GM23338 (cell line): ENCODE measurements at regions not wholly inside any gene's neighbourhood (a gene's known extent, or its start where the extent isn't known, plus 50 kb on each side); places are given as distances from the start of the nearest gene placed in this dataset.

ENCODE experiments used
- ATAC-seq: fragments of 200-7000 bp; cut with Tn5 transposase; 3 replicates; pipeline ENCODE4 v1.9.1; 2020
- DNase-seq: peaks from one replicate; pipeline ENCODE4 v3.0.0-alpha.2; 2015; ENCODE audit warnings: low spot score
- H2AFZ ChIP-seq: fragments of 200-600 bp; sonication (generic); 2 replicates; pipeline ENCODE4 v1.8.0; 2016; ENCODE audit warnings: antibody characterized with exemption, mild to moderate bottlenecking, moderate library complexity
- H3F3A ChIP-seq: fragments of 200-600 bp; sonication (generic); replicated peaks from 2 replicates; pipeline ENCODE4 v1.8.0; 2017; ENCODE audit warnings: antibody characterized with exemption, mixed run types, low read depth
- H3K27ac ChIP-seq: fragments of 200-600 bp; sonication (generic); 2 replicates; pipeline ENCODE4 v1.6.1; 2016; ENCODE audit warnings: low read depth
- H3K27me3 ChIP-seq: fragments of 200-600 bp; sonication (generic); 2 replicates; pipeline ENCODE4 v1.8.0; 2016; ENCODE audit warnings: mild to moderate bottlenecking, mixed run types, moderate library complexity; ENCODE audit not compliant: insufficient read depth
- H3K36me3 ChIP-seq: fragments of 200-600 bp; sonication (generic); 2 replicates; pipeline ENCODE4 v1.8.0; 2016; ENCODE audit warnings: mild to moderate bottlenecking; ENCODE audit not compliant: insufficient read depth
- H3K4me1 ChIP-seq: fragments of 200-600 bp; sonication (generic); 2 replicates; pipeline ENCODE4 v1.8.0; 2016; ENCODE audit warnings: mild to moderate bottlenecking, moderate library complexity; ENCODE audit not compliant: insufficient read depth
- H3K4me2 ChIP-seq: fragments of 200-600 bp; sonication (generic); 2 replicates; pipeline ENCODE4 v1.7.1; 2017; ENCODE audit warnings: mixed run types
- H3K4me3 ChIP-seq: fragments of 200-600 bp; sonication (generic); 2 replicates; pipeline ENCODE4 v1.6.1; 2016; ENCODE audit warnings: mixed run types
- H3K79me2 ChIP-seq: fragments of 200-600 bp; sonication (generic); replicated peaks from 2 replicates; pipeline ENCODE4 v1.8.0; 2017; ENCODE audit warnings: mild to moderate bottlenecking; ENCODE audit not compliant: insufficient read depth
- H3K9me2 ChIP-seq: fragments of 200-600 bp; sonication (generic); 2 replicates; pipeline ENCODE4 v1.8.0; 2017; ENCODE audit not compliant: insufficient read depth
- H4K20me1 ChIP-seq: fragments of 200-600 bp; sonication (generic); replicated peaks from 2 replicates; pipeline ENCODE4 v1.8.0; 2017; ENCODE audit warnings: mild to moderate bottlenecking; ENCODE audit not compliant: insufficient read depth
- H3K27ac Mint-ChIP-seq: 2 replicates; pipeline ENCODE4 v1.8.0; 2020; ENCODE audit warnings: inconsistent platforms, mild to moderate bottlenecking, moderate library complexity, mixed read lengths
- H3K27me3 Mint-ChIP-seq: 3 replicates; pipeline ENCODE4 v1.8.0; 2022; ENCODE audit warnings: low read depth, mild to moderate bottlenecking, moderate library complexity, mixed read lengths, inconsistent platforms; ENCODE audit not compliant: insufficient read depth, poor library complexity
- H3K36me3 Mint-ChIP-seq: 3 replicates; pipeline ENCODE4 v1.8.0; 2021; ENCODE audit warnings: low read depth, mild to moderate bottlenecking, inconsistent platforms, moderate library complexity, mixed read lengths
- H3K4me1 Mint-ChIP-seq: 3 replicates; pipeline ENCODE4 v1.8.0; 2020; ENCODE audit warnings: mild to moderate bottlenecking, inconsistent platforms, mixed read lengths
- H3K4me3 Mint-ChIP-seq: 3 replicates; pipeline ENCODE4 v1.8.0; 2021; ENCODE audit warnings: moderate library complexity, mild to moderate bottlenecking, inconsistent platforms, mixed read lengths
- H3K9me3 Mint-ChIP-seq: 3 replicates; pipeline ENCODE4 v1.8.0; 2020; ENCODE audit warnings: moderate library complexity, mild to moderate bottlenecking, inconsistent platforms, mixed read lengths
- CTCF ChIP-seq, 2 experiments: fragments of 200-600 bp in 1 of 2; sonication (generic) in 1 of 2; conservative IDR thresholded peaks; 2 replicates each; pipeline versions ENCODE4 v1.5.1 to v1.6.1; 2016 to 2017; ENCODE audit warnings: antibody characterized with exemption in 2 of 2, low read depth in 2 of 2, mild to moderate bottlenecking in 2 of 2, moderate library complexity in 1 of 2
- ETS1 ChIP-seq: IDR thresholded peaks from 2 replicates; pipeline ENCODE4 v1.6.1; 2016; ENCODE audit warnings: antibody characterized with exemption
- EZH2 ChIP-seq: fragments of 200-600 bp; sonication (generic); IDR thresholded peaks from one replicate; pipeline ENCODE4 v1.8.0; 2017; ENCODE audit warnings: antibody characterized with exemption, mild to moderate bottlenecking, low read depth; ENCODE audit not compliant: unreplicated experiment
- EZH2phosphoT487 ChIP-seq: fragments of 200-600 bp; sonication (generic); IDR thresholded peaks from one replicate; pipeline ENCODE4 v1.8.1; 2018; ENCODE audit warnings: antibody characterized with exemption; ENCODE audit not compliant: unreplicated experiment
- JUNB ChIP-seq: IDR thresholded peaks from one replicate; pipeline ENCODE4 v1.6.1; 2016; ENCODE audit warnings: antibody characterized with exemption; ENCODE audit not compliant: unreplicated experiment
- NANOG ChIP-seq: IDR thresholded peaks from 2 replicates; pipeline ENCODE4 v1.6.1; 2016; ENCODE audit warnings: antibody characterized with exemption, borderline replicate concordance
- POLR2AphosphoS5 ChIP-seq: IDR thresholded peaks from 2 replicates; pipeline ENCODE4 v1.6.1; 2016; ENCODE audit warnings: antibody characterized with exemption, low read depth
- REST ChIP-seq: IDR thresholded peaks from one replicate; pipeline ENCODE4 v1.6.1; 2018; ENCODE audit warnings: antibody characterized with exemption; ENCODE audit not compliant: unreplicated experiment
- STAT1 ChIP-seq: IDR thresholded peaks from one replicate; pipeline ENCODE4 v1.6.1; 2016; ENCODE audit warnings: antibody characterized with exemption; ENCODE audit not compliant: unreplicated experiment
- ZNF114 ChIP-seq: fragments of 250-450 bp; sonication (Bioruptor Pico); IDR thresholded peaks from 2 replicates; pipeline ENCODE4 v1.5.0; 2020; ENCODE audit warnings: mild to moderate bottlenecking, moderate library complexity
- ZNF331 ChIP-seq: fragments of 250-450 bp; sonication (Bioruptor Pico); IDR thresholded peaks from 2 replicates; pipeline ENCODE4 v1.5.0; 2020; ENCODE audit warnings: low read depth, mild to moderate bottlenecking, moderate library complexity
- ZNF462 ChIP-seq: fragments of 250-450 bp; sonication (Bioruptor Pico); IDR thresholded peaks from 2 replicates; pipeline ENCODE4 v1.5.0; 2020; ENCODE audit warnings: mild to moderate bottlenecking, moderate library complexity

- TF ChIP-seq CTCF (conservative IDR thresholded peaks at IDR 0.05; ENCODE audit: low read depth in 2 of 2), result no peak
- no peak for TF ChIP-seq EZH2phosphoT487
These were observed 823.0 kb downstream of the FAT4 start (continued) for GRCh38 chr4:126137782-126138170.

GRCh38 chr4:126144543-126145237 is 829.9 kb downstream of the FAT4 start:
- Histone ChIP-seq H3K4me2 (no peak overlapping the region), H3K79me2 (no peaks in the 10 kb centered on the region), H3K27ac (no peak overlapping the region), H3K4me3 (no peak overlapping the region), H3K4me1 (no peaks in the 10 kb centered on the region), H2AFZ (no peak overlapping the region; the same call in 1 of the 2 replicates), H4K20me1 (no peaks in the 10 kb centered on the region), H3K27me3 (no peaks in the 10 kb centered on the region), H3F3A (no peaks in the 10 kb centered on the region), H3K9me2 (no peaks in the 10 kb centered on the region), H3K36me3 (no peaks in the 10 kb centered on the region)
- no peaks in the 10 kb centered on the region for H3K4me1 Mint-ChIP-seq
- H3K27ac Mint-ChIP-seq, result no peak overlapping the region
- peaks cover 1% of the 10 kb centered on the region for H3K27me3 Mint-ChIP-seq
- DNase-seq (no peak), ATAC-seq (no peak)
- H3K4me3 Mint-ChIP-seq, result no peak overlapping the region
- peaks cover 16% of the 10 kb centered on the region for H3K9me3 Mint-ChIP-seq
- H3K36me3 Mint-ChIP-seq, result peaks cover 9% of the 10 kb centered on the region
- TF ChIP-seq REST, result no peak
- TF ChIP-seq ZNF331 (CRISPR knock-in tag), result no peak
- no peak for TF ChIP-seq EZH2
- no peak for TF ChIP-seq JUNB
- TF ChIP-seq EZH2phosphoT487, result no peak
- TF ChIP-seq NANOG, result no peak
- no peak for TF ChIP-seq ZNF114
- TF ChIP-seq ETS1, result no peak
- no peak for TF ChIP-seq STAT1
- TF ChIP-seq ZNF462 (CRISPR knock-in tag), result no peak
- TF ChIP-seq POLR2AphosphoS5, result no peak
